Left hindlimb (tissue), 1 donor: ENCODE measurements at regions not wholly inside any gene's neighbourhood (a gene's known extent, or its start where the extent isn't known, plus 50 kb on each side); places are given as distances from the start of the nearest gene placed in this dataset.
"Not testable (repeated sequence)": the region's sequence is repeated elsewhere in the genome, so short reads cannot be mapped to it uniquely, and the experiment has no call there.

Experiments used
- DNase-seq: peaks from one replicate; pipeline ENCODE4 v3.0.0-alpha.2; 2018

DNA sequence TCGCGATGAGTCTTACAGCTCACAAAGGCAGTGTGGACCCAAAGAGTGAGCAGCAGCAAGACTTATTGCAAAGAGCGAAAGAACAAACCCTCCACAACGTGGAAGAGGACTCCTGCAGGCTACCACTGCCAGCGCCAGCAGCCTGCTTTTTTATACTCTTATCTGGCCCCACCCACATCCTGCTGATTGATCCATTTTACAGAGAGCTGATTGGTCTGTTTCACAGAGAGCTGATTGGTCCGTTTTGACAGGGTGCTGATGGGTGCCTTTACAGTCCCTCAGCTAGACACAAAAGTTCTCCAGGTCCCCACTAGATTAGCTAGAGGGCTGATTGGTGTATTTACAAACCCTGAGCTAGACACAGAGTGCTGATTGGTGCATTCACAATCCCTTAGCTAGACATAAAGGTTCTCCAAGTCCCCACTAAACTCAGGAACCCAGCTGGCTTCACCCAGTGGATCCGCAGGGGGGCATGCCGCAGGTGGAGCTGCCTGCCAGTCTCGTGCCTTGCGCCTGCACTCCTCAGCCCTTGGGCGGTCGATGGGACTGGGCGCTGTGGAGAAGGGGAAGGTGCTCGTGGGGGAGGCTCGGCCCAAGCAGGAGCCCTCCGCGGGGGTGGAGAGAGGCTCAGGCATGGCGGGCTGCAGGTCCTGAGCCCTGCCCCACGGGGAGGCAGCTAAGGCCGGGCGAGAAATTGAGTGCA is 75.7 kb downstream of the QDPR start:
- DNase-seq: not testable (repeated sequence)

DNA sequence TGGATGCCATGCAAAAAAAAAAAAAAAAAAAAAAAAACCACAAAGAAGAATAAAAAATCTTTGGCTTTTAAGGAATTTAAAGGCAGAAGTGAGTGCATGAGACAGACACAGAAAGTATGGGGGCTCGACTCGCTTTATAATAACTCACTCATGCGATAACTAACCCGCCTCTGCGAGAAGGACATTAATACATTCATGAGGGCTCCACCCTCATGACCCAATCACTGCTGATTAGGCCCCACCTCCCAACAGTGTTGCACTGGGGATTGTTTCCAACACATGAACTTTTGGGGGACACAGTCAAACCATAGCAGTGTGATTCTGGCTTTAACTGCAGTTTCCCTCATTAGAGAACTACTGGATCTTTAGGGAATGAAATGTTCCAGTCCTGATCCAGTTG is 78.1 kb downstream of the QDPR start:
- DNase-seq: no peak

DNA sequence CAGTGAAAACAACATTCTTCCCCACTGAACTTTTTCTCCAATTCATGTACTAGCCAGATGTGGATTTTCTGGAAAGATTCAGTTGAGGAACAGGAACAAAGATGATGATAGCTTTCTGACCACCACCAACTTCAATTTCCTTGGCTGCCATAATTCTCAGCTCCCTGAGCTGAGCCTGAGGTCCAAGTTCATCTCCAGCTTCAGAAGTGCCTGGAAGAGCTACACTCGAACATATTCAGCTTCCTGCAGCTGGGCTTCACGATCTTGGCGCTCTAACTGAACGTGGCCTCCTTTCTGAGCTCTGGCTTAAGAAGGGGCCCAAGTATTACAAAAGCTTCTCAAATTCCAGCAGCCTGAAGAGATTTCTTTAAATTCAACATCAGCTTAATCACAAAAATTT is 83.9 kb downstream of the QDPR start:
- peak; percentile 55 for DNase-seq

DNA sequence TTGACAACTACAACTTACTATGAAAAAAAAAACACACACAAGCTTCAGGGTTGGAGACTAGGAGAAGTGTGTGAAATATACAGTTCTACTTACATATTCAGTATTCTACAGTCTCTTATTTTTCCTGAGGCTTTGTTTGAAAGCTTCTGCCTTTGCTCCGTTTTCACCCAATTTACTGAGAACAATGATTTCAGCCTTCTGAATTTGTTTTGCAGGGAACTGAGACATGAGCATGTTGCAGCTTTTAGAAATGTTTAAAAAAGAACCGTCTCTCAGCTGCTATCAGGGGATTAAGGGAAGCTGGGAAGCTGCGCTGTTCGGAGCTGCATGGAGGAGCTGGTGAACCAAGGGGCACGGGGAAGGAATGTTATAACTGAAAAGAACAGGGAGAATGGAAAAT is 85.7 kb downstream of the QDPR start:
- DNase-seq: no peak

DNA sequence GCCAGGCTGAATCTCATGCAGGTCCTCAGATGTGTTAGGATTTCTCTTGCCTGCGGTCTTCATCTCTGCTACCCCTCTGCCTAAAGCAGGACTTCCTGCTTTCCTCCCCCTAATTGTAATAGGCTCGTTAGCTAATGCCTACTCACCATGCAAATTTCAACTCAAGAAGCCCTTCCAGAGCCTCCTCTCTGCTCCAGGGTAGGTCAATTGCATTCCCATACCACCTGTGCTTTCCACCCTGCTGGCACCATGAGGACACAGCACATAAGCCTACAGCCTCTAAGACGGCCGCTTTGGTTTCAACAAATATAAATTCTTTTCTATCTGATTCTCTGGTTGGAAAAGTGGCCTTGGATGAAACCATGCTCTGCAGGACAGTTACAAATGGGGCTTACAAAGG is 93.9 kb downstream of the QDPR start:
- no peak for DNase-seq

DNA sequence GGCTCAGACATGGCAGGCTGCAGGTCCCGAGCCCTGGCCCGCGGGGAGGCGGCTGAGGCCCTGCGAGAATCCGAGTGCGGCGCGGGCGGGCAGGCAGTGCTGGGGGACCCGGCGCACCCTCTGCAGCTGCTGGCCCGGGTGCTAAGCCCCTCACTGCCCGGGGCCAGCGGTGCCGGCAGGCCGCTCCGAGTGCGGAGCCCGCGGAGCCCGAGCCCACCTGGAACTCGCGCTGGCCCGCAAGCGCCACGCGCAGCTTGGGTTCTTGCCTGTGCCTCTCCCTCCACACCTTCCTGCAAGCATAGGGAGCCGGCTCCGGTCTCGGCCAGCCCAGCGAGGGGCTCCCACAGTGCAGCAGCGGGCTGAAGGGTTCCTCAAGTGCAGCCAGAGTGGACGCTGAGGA is 97.5 kb downstream of the QDPR start:
- no peak for DNase-seq

DNA sequence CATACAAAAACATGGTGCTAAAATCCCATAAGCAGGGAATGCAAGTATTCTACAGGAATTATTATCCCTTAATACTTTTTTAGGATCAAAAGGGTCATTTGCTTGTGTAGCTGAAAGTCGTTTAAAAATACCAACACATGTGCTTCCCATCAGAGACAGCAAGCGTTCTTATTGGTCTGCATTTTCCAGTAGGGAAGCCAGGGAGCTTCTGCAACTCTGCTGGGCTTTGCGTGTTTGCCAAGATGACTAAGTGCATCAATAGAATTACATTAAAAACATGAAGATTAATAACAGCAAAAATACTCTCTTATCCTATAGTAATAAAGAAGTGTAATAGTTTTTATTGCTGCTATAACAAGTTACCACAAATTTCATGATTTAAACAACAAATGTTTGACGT is 111.2 kb downstream of the QDPR start:
- DNase-seq: no peak

DNA sequence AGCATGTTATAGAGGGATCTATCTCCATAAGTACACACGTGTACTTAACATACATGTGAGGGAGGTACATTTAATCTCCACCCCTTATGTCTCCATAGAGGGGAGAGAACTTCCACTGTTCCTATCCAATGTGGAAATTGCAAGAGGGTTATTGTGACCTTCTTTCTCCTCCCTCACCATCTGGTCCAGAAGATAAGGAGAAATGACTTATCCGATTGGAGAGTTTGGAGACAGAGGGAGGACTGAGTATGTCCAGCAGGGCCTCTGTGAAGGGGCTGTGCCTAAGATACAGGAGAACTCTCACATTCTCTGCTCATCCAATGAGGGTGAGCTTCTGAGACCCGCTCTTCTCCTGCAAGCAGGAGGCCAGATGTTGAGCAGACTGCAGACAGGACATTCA is 113.1 kb downstream of the QDPR start:
- DNase-seq: no peak

DNA sequence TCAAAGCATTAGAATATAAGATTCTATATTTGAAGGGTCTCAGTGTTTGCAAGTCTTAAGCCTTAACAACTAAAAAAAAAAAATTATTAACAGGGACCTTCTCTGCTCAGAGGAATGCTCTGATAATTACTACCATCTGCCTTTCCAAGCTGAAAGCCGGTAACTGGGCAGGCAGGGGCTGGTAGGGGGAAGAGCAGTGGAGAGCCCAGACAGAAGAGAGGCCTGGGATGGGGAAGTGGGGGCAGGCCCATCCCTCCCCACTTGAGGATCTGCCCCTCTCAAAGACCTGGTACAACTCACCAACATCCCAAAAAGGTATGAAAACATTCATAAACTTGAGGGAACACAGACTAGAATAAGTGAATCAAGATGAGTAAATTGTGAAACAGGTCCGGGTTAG is 113.9 kb downstream of the QDPR start:
- peak; percentile 36 for DNase-seq

DNA sequence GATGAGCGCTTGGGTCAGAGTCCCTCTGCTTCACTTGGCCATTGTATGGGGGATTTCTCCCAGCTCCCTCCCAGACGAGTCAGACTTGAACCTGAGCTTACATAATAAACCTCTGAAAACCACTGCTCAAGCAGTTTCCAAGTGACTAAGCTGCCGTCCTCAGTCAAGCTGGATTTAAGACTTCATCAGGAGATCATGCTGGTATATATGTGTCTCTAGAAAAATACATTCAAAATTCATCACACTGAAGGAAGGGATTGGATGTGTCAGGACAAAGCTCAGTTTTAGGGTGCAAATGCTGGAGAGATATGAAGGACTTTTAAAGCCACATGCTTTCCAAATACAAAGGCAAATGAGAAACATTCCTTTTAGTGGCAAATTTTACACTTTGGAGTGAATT is 114.3 kb downstream of the QDPR start:
- no peak for DNase-seq

DNA sequence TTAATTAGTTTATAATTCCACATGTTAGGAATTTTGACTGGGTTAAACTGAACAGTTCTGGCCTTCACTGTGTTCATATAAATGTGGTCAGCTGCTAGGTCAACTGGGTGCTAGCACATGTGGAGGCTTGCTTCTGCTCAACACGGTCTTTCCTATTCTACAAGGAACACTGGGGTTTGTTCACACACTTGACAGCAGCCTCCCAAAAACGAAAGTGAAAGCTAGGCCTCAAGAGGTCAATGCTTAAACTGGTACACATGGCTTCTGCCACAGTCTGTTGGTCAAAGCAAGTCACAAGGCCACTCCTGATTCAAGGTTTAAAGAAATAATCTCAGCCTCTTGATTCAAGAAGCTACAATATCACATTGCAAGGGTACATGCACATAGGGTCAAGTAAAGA is 126.5 kb downstream of the QDPR start:
- no peak for DNase-seq

DNA sequence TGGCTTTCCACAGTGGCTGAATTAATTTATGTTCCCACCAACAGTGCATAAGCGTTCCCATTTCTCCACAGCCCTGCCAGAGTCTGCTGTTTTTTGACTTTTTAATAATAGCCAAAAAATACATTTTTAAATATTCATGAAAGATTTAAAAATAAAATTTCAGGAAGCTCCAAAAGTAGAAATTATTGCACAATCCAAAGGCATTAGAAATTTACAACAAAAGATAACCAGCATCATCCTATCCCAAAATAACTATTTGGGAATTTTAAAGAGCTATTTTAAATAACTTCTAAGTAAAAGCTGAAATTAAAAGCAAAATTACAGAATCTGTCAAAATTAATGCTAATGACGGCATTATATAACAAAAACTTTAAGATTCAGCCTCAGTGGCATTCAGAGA is 131.5 kb downstream of the QDPR start:
- DNase-seq: no peak

DNA sequence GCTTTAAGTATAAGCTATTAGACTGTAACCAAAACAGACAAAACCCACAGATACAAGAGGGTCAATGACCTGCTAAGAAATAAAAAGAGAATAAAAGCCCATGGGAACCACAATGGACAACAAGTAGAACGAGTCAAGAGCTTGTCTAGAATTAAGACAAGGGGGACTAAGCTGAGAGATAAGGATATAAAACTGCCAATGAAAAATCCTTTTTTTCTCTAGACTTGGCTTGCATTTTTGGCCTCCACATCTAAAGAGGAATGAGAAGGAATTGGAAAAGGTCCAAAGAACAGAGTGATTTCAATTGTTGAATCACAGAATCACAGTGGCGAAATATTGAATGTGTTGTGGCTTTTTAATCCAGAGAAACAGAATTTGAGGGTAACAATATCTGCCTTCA is 135.7 kb downstream of the QDPR start:
- no peak for DNase-seq

DNA sequence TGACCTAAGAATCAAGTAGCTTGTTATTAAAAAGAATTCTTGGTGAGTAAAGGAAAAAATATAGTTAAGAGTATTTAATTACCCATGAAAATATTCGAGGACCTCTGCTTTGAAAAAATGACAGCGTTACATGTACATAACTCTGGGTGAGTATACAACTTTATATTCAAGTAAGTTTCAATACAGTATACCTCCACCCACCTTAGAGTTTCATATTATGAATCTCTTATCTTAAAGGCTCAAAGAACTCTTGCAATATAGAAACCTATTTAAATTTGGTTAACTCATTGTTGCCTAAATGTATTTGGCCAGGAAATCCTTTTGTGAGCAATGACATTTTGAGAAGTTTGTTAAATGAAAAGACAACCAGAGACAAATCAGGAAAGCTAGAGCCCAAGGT is 138.2 kb downstream of the QDPR start:
- DNase-seq: no peak

DNA sequence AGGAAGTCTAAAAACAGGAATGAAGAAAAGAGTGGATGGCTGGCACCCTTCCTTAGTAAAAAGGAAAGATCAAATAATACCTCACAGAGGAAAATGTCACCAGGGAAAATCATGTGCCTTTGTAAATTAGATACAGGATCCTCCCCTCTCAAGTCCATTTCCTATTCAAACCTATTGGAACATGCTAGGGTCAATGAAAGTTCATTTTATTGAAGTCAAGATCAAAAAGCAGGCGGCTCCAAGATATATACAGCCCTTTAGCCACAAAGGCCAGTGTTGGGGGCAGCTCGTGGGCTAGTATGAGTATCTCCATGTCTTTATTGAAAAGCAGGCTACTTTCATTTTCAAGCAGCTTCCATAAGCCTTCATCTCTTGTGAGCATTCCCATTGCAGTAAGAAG is 141.1 kb downstream of the QDPR start:
- DNase-seq: no peak

DNA sequence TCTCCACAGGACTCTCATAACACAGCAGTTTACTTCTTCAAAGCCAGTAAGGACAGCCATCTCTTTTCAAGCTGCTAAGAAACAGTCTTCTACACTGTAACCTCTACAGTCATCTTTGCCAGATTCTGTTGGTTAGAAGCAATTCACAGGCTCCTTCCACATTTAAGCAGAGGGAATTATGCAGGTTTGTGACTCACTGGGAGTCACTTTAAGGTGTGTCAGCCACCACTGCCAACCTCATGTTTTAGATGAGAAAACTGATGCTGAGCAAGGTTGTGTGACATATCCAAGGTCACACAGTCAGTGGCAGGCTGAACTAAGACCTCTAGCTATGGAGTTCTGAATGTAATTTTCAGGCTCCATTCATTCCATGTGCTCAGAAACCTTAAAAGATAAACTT is 143.5 kb downstream of the QDPR start:
- DNase-seq: no peak

DNA sequence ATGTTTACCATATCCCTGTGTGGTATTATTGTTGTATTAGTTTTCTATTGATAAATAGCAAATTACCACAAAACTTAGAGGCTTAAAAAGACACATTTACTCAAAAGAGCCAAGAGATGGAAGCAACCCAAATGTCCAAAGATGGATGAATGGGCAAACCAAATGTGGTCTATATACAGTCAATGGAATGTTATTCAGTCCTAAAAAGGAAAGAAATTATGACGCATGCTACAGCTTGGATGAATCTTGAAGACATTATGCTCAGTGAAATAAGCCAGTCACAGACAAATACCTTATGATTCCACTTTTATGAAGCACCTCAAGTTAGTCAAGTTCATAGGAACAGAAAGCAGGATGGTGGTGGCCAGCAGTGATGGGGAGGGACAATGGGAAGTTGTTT is 144.7 kb downstream of the QDPR start:
- DNase-seq: no peak

DNA sequence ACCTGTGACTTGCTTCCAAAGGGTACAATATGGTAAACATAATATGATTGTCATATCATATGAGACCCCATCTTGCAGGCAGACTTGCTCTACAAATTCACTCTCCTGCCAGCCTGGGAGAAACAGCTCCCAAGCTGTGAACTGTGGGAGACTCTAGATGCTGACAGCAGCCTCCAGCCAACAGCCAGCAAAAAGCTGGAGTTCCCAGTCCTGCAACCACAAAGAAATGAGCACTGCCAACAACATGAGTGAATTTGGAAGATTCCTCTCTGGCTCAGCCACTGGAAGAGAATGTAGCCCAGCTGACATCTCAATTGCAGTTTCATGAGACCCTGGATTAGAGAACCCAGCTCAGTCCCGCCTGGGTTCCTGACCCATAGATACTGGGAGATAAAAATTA is 145.4 kb downstream of the QDPR start:
- peak; percentile 29 for DNase-seq

DNA sequence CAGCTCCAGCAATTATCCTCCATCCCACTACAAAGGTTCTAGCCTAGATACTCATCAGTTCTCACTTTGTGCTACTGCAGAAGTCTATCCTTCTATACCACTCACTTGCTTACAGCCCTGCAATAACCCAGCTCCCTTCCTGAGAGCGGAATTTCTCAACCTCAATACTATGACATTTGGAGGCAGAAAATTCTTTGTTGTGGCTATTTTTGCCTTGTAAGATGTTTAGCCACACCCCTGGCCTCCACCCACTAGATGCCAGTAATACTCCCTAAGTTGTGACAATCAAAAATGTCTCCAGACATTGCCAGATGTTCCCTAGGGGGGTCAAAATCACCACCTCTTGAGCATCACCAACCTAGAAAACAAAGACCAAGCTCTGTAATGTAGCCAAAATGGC is 149.5 kb downstream of the QDPR start:
- no peak for DNase-seq

DNA sequence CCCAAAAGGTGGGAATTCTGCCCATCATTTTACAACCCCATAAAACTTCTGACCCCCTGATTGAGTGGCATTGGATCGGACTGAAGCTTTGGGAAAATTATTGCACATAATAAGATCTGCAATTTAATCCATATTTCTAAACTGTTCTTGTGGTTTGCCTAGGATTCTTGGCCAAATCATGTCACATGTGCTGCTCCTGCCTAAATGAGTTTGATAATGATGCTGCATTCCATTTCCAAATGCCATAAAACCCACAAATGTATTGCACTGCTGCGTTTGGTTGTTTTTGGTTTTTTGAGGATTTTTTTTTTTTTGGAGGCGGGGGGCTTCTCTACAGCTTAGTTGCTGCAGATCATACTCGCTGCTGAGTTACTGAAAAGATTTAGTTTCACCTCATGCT is 153.6 kb downstream of the QDPR start:
- no peak for DNase-seq

DNA sequence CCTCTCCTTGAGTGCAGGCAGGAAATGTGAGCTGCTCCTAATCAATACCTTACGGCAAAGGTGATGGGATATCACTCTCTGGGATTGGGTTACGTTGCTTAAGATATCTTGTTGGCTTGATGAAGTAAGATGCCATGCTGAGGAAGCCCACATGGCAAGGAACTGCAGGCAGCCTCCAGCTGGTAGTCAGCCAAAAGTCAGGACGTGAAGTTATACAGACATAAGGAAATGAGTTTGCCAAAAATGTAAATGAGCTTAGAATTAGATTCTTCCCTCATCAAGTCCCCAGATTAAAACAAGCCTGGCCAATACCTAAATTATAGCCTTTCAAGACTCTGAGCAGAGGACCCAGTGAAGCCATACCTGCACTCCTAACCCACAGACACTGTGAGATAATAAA is 155.0 kb downstream of the QDPR start:
- no peak for DNase-seq

DNA sequence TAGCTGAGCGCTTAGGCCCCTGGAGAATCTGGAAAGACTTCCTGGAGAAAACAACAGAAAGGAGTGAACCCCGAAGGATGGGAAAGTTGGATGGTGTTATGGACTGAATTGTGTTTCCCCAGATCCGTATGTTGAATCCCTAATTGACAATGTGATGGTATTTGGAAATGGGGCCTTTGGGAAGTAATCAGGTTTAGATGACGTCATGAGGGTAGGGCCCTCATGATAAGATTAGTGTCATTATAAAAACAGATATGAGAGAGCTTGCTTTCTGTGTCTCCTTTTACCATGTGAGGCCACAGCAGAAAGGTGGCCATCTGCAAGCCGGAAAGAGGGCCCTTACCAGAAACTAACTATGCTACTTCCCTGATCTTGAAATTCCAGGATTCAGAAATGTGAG is 159.5 kb downstream of the QDPR start:
- DNase-seq: no peak

DNA sequence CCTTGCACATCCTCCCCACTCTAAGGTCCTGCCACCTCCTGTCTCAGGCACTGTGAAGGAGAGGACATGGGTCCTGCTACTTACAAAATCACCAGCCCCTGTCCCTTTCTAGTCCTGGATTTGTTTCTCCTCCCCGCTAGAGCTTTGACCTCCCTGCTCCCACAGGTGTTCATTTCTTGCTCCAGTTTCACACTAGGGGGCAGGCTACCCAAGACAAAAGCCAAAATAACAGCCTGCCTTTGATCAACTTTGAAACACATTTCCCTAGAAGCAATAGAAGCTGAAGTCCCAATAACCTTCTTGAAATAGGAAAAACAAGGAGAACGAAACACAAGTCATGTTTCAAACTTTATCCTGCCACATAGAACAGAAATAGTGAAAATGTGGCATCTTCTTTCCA is 164.4 kb downstream of the QDPR start:
- no peak for DNase-seq

DNA sequence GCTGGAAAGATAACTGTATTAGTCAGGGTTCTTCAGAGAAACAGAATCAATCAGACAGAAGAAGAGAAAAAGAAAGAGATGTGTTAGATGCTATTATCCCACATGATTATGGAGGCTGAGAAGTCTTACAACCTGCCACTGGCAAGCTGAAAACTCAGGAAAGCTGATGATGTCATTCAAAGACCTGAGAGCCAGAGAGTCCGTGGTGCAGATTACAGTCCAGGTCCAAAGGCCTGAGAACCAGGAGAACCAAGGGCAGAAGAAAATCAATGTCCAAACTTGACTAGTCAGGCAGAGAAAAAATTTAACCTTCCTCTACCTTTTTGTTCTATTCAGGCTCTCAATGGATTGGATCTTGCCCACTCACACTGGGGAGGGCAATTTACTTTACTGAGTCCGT is 172.5 kb downstream of the QDPR start:
- no peak for DNase-seq

DNA sequence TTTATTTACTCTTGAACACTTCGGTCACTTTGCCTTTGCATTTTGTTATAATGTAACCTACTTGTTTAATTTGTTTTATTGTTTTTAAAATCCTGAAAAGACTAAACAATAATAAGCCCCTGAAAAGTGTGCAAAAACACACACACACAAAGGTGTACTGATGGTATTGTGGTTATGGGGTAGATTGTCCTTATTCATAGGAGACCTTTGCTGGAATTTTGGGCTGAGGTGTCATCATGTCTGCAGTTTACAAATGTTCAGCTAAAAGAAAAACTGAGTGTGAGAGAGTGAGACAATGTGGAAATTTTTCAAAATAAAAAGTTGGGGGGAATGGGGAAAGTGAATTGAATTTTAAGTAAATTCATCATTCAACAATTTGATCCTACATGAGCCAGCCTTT is 174.9 kb downstream of the QDPR start:
- DNase-seq: no peak

DNA sequence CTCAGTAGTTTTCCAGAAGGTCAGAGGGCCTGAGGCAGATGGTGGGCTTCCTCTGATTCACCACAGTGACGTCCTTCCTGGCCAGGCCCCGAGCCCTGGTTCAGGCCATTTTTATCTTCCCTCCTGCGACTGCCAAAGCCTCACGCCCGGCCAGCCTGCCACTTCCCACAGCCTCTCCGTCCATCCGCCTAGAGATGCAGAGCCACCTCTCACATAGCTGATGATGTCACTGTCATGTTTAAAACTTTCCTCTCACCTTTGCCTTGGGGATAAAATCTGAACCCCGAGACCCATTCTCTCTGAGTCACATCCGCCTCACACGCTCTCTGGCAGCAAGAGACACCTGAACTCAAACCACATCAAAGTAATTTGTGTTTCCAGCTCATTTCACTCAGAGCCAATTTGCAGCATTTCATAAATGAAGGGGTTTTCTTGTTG is 175.3 kb downstream of the QDPR start:
- no peak for DNase-seq
